Natural killer cell (primary cell): ENCODE measurements at regions not wholly inside any gene's neighbourhood (a gene's known extent, or its start where the extent isn't known, plus 50 kb on each side); places are given as distances from the start of the nearest gene placed in this dataset.

Experiments
- ATAC-seq, 3 donors: fragments of 150-1000 bp in 2 of 3; fragments of 200-7000 bp in 1 of 3; cut with Tn5 transposase; 1 replicate in 1 of 3; 2 replicates in 2 of 3; pipeline ENCODE4 v1.10.0; 2021; ENCODE audit warnings: mild to moderate bottlenecking in 2 of 3, moderate library complexity in 2 of 3
- DNase-seq, 2 donors: peaks; one replicate each; pipeline versions ENCODE4 v3.0.0 to v3.0.0-alpha.2; 2013 to 2021; ENCODE audit warnings: mixed read lengths in 1 of 2
- H3K27ac ChIP-seq: one replicate; pipeline ENCODE4 v1.5.1; 2013; ENCODE audit warnings: mild to moderate bottlenecking, low read length
- H3K27me3 ChIP-seq: one replicate; pipeline ENCODE4 v1.6.1; 2013; ENCODE audit warnings: low read length; ENCODE audit not compliant: control insufficient read depth, insufficient read depth
- H3K36me3 ChIP-seq: one replicate; pipeline ENCODE4 v1.6.1; 2013; ENCODE audit warnings: low read length; ENCODE audit not compliant: control insufficient read depth, insufficient read depth
- H3K4me1 ChIP-seq: one replicate; pipeline ENCODE4 v1.6.1; 2013; ENCODE audit warnings: low read length; ENCODE audit not compliant: control insufficient read depth, insufficient read depth
- H3K4me3 ChIP-seq: one replicate; pipeline ENCODE4 v1.5.1; 2013; ENCODE audit warnings: low read length
- H3K9me3 ChIP-seq: one replicate; pipeline ENCODE4 v1.6.1; 2013; ENCODE audit warnings: low read length; ENCODE audit not compliant: control insufficient read depth, insufficient read depth
- H3K27ac Mint-ChIP-seq, 2 donors: one replicate each; pipeline ENCODE4 v1.8.0; 2022; ENCODE audit warnings: mild to moderate bottlenecking in 2 of 2, mixed read lengths in 2 of 2, moderate library complexity in 1 of 2
- H3K27me3 Mint-ChIP-seq, 2 donors: one replicate each; pipeline ENCODE4 v1.8.0; 2022; ENCODE audit warnings: low read depth in 2 of 2, mixed read lengths in 2 of 2
- H3K36me3 Mint-ChIP-seq: one replicate; pipeline ENCODE4 v1.8.0; 2022; ENCODE audit warnings: mixed read lengths
- H3K4me1 Mint-ChIP-seq, 2 donors: one replicate each; pipeline ENCODE4 v1.8.0; 2022; ENCODE audit warnings: mixed read lengths in 2 of 2
- H3K4me3 Mint-ChIP-seq: one replicate; pipeline ENCODE4 v1.8.0; 2022; ENCODE audit warnings: mild to moderate bottlenecking, moderate library complexity, mixed read lengths
- H3K9me3 Mint-ChIP-seq, 2 donors: one replicate each; pipeline ENCODE4 v1.8.0; 2022; ENCODE audit warnings: mixed read lengths in 2 of 2
- CTCF ChIP-seq: fragments of 200-600 bp; IDR thresholded peaks from one replicate; pipeline ENCODE4 v1.8.0; 2022; ENCODE audit warnings: antibody characterized with exemption
- WGBS: methylation state at CpG from one replicate; pipeline ENCODE4 v1.1.7; 2013; ENCODE audit warnings: missing lambda C conversion rate; ENCODE audit not compliant: insufficient coverage; 5-methylcytosine and 5-hydroxymethylcytosine counted together
- intact Hi-C: fragments of 100-400 bp; cut with micrococcal nuclease; formaldehyde crosslinking; loops from one replicate; pipeline ENCODE4 v1.14.2; 2022

GRCh38 chr2:150876251-150876950, 385.3 kb downstream of the RBM43 start:
- Mint-ChIP-seq H3K27ac (no peak overlapping the region), H3K4me3 (no peak overlapping the region), H3K36me3 (no peaks in the 10 kb centered on the region), H3K4me1 (no peaks in the 10 kb centered on the region), H3K27me3 (no peaks in the 10 kb centered on the region), H3K9me3 (peaks cover 5 to 7% of the 10 kb centered on the region in 2 donors)
- DNase-seq: no peak
- Histone ChIP-seq H3K36me3 (no peaks in the 10 kb centered on the region), H3K27ac (no peak overlapping the region), H3K27me3 (no peaks in the 10 kb centered on the region), H3K9me3 (no peaks in the 10 kb centered on the region), H3K4me1 (no peaks in the 10 kb centered on the region), H3K4me3 (no peak overlapping the region)
- intact Hi-C loops: no loop called here
- no peak for ATAC-seq
- no peak for TF ChIP-seq CTCF
- WGBS: 60% methylated on average over 4 of the region's 5 CpGs

GRCh38 chr2:150873396-150873772, 385.9 kb upstream of the RND3 start:
- no peak for DNase-seq
- no peak for ATAC-seq

GRCh38 chr2:150872756-150873395, 385.4 kb upstream of the RND3 start:
- Mint-ChIP-seq H3K36me3 (no peaks in the 10 kb centered on the region), H3K9me3 (peaks cover 3 to 6% of the 10 kb centered on the region in 2 donors), H3K4me3 (no peak overlapping the region), H3K27me3 (no peaks in the 10 kb centered on the region), H3K4me1 (no peaks in the 10 kb centered on the region), H3K27ac (no peak overlapping the region)
- WGBS: 52% methylated on average over 5 of the region's 5 CpGs
- no peak for ATAC-seq
- H3K4me1 ChIP-seq: no peaks in the 10 kb centered on the region
- H3K36me3 ChIP-seq: no peaks in the 10 kb centered on the region
- intact Hi-C loops: no loop called here
- TF ChIP-seq CTCF: no peak
- no peak overlapping the region for H3K4me3 ChIP-seq
- no peak overlapping the region for H3K27ac ChIP-seq
- no peaks in the 10 kb centered on the region for H3K9me3 ChIP-seq
- no peak for DNase-seq
- no peaks in the 10 kb centered on the region for H3K27me3 ChIP-seq

More at GRCh38 chr2:150873396-150873772, 385.9 kb upstream of the RND3 start:
- no peaks in the 10 kb centered on the region for H3K9me3 ChIP-seq
- H3K4me3 ChIP-seq: no peak overlapping the region
- H3K9me3 Mint-ChIP-seq: peaks cover 3 to 6% of the 10 kb centered on the region in 2 donors
- H3K27ac ChIP-seq: no peak overlapping the region
- no peak overlapping the region for H3K4me3 Mint-ChIP-seq
- no peaks in the 10 kb centered on the region for H3K27me3 ChIP-seq
- H3K4me1 ChIP-seq: no peaks in the 10 kb centered on the region
- no peak overlapping the region for H3K27ac Mint-ChIP-seq
- H3K36me3 ChIP-seq: no peaks in the 10 kb centered on the region
- no peaks in the 10 kb centered on the region for H3K27me3 Mint-ChIP-seq
- intact Hi-C loops: no loop called here
- H3K4me1 Mint-ChIP-seq: no peaks in the 10 kb centered on the region
- no peak for TF ChIP-seq CTCF
- H3K36me3 Mint-ChIP-seq: no peaks in the 10 kb centered on the region
- 64% methylated on average over 1 of the region's 4 CpGs for WGBS

GRCh38 chr2:150866431-150866830, 379.0 kb upstream of the RND3 start:
- DNase-seq (no peak), ATAC-seq (no peak)
- Histone ChIP-seq H3K27me3 (no peaks in the 10 kb centered on the region), H3K9me3 (no peaks in the 10 kb centered on the region), H3K36me3 (no peaks in the 10 kb centered on the region), H3K4me1 (no peaks in the 10 kb centered on the region), H3K4me3 (no peak overlapping the region), H3K27ac (no peak overlapping the region)
- H3K9me3 Mint-ChIP-seq: peaks cover 11 to 13% of the 10 kb centered on the region in 2 donors
- no peaks in the 10 kb centered on the region for H3K4me1 Mint-ChIP-seq
- H3K27me3 Mint-ChIP-seq: no peaks in the 10 kb centered on the region
- no peaks in the 10 kb centered on the region for H3K36me3 Mint-ChIP-seq
- intact Hi-C loops: no loop called here
- H3K27ac Mint-ChIP-seq: no peak overlapping the region
- H3K4me3 Mint-ChIP-seq: no peak overlapping the region
- TF ChIP-seq CTCF: no peak
